GM13977 (cell line): ENCODE measurements at regions not wholly inside any gene's neighbourhood (a gene's known extent, or its start where the extent isn't known, plus 50 kb on each side); places are given as distances from the start of the nearest gene placed in this dataset.

Experiments
- DNase-seq: peaks from one replicate; pipeline ENCODE4 v3.0.0; 2012; ENCODE audit warnings: low spot score
- CTCF ChIP-seq: IDR thresholded peaks from 2 replicates; pipeline ENCODE4 v1.5.1; 2012; ENCODE audit warnings: mild to moderate bottlenecking, control low read depth; ENCODE audit not compliant: insufficient read depth; ENCODE audit errors: extremely low read depth, missing control alignments
- in situ Hi-C: fragments of 300-500 bp; cut with MboI; formaldehyde crosslinking; loops from one replicate; pipeline ENCODE4 v1.12.0; 2022; ENCODE audit warnings: low sequenced_read_pairs, low pct_unique_long_range_greater_than_20kb, mixed read lengths, inconsistent platforms; ENCODE audit not compliant: unreplicated experiment

- no peak for TF ChIP-seq CTCF
- no peak for DNase-seq
- in situ Hi-C loops, result no loop called here
Observed at GRCh38 chr10:59575269-59575668, 134.4 kb downstream of the SLC16A9 start.

GRCh38 chr10:59563531-59563930 is 146.1 kb downstream of the SLC16A9 start:
- DNase-seq, result no peak
- in situ Hi-C loops, result no loop called here
- TF ChIP-seq CTCF, result no peak

GRCh38 chr10:59562126-59562525 is 147.5 kb downstream of the SLC16A9 start:
- in situ Hi-C loops, result no loop called here
- no peak for DNase-seq
- no peak for TF ChIP-seq CTCF

GRCh38 chr10:59561477-59562121 is 148.1 kb downstream of the SLC16A9 start:
- in situ Hi-C loops, result no loop called here
- DNase-seq, result no peak
- TF ChIP-seq CTCF, result no peak

- TF ChIP-seq CTCF, result no peak
- in situ Hi-C loops, result no loop called here
Observed at GRCh38 chr10:59560990-59561389, 148.7 kb downstream of the SLC16A9 start.

GRCh38 chr10:59560161-59560560 is 149.5 kb downstream of the SLC16A9 start:
- in situ Hi-C loops, result no loop called here
- DNase-seq, result no peak
- no peak for TF ChIP-seq CTCF

More at GRCh38 chr10:59560990-59561389, 148.7 kb downstream of the SLC16A9 start:
- DNase-seq, result no peak

GRCh38 chr10:59558066-59558465 is 151.6 kb downstream of the SLC16A9 start:
- in situ Hi-C loops, result no loop called here
- DNase-seq, result no peak
- TF ChIP-seq CTCF, result no peak
